ENCODE measurements at regions not wholly inside any gene's neighbourhood (a gene's known extent, or its start where the extent isn't known, plus 50 kb on each side); places are given as distances from the start of the nearest gene placed in this dataset.

DNA sequence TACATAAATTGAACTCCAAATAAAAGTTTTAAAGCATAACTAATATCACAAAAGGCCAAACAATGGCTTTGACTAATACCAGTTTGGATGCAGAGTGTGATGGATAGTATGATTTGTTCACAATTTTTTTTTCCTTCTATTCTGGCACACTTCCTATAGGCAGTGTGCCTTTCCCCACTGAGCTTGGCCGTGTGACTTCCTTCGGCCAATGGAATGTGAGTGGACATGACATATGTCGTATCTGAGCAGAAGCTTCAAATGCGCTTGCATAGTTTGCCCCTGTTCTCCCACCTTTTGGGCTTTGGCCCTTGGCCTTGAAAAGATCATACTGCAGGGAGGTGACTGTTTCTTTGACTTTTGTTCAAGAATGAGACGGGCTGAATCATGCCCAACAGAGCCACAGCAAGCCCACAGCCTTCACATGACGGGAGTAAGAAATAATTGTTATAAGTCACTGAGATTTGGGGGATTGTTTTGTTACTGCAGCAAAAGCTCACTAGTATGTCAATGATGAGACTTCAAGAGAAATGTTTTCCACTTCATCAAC, 279.9 kb upstream of the NEBL start:
- DNase-seq (ENCODE audit: extremely low read depth in 1 of 2, low read depth in 1 of 2), result no peak

DNA sequence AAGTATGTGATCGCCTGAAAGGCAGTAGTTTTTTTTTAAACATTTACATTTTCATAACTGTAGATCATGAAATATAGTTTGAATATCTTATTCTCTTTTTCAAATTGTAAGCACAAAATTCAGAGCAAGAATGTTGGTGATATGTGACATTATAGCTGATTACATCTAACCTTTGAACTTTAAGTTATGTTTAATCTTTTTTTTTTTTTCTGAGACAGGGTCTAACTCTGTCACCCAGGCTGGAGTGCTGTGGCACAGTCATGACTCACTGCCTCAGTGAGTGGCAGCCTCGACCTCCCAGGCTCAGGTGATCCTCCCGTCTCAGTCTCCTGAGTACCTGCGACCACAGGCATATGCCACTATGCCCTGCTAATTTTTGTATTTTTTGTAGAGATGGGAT, 278.7 kb upstream of the NEBL start:
- DNase-seq (ENCODE audit: extremely low read depth in 1 of 2, low read depth in 1 of 2), result no peak

- DNase-seq (ENCODE audit: extremely low read depth in 1 of 2, low read depth in 1 of 2), result no peak
These were observed 277.8 kb upstream of the NEBL start for GRCh38 chr10:21174715-21175495.

DNA sequence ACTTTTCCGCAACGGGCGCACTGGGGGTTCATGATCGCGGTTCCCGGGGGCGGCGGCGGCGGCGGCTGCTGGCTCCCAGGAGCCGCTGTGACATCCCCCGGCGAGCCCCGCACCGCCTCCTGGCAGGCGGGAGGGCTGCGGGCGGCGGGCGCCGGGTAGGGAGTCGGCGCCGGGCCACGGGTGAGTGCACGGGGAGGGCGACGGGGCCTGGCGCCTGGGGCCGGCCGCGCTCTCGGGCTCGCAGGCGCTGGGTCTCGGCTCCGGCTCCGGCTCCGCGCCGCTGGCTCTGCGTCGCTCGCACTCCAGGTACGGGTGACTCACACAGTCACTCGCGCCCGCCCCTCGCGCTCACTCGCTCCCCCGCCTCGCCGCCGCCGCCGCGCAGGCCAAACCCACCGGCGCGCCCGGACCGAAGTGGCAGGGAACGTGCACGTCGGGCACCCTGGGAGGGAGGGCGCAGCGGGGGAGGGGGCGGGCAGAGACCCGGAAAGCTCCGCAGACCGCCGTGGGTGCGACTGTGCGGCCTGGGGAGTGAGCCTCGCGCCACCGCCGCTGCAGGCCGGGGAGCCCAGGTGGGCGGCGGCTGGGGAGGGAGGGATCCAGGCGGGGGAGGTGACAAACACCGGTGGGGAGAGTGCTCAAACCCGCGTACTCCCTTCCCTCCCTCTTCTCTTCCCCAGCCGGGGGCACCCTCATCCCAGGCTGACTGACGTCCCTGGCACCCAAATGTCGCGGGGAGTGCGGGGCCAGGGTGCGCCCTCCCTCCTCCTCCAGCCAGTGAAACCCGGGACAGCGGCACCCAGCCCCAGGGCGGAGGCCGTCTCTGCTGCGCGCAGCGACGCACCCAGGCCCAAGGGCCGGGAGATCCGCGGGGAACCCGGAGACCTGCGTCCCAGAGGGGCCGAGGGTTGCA, 276.9 kb upstream of the NEBL start:
- DNase-seq (ENCODE audit: extremely low read depth in 1 of 2, low read depth in 1 of 2), result peak; percentile 20 to 32

- DNase-seq (ENCODE audit: extremely low read depth in 1 of 2, low read depth in 1 of 2), result no peak
These were observed 276.1 kb upstream of the NEBL start for GRCh38 chr10:21172930-21173801.

- no peak for DNase-seq (ENCODE audit: extremely low read depth in 1 of 2, low read depth in 1 of 2)
These were observed 275.4 kb upstream of the NEBL start for GRCh38 chr10:21172542-21172929.

DNA sequence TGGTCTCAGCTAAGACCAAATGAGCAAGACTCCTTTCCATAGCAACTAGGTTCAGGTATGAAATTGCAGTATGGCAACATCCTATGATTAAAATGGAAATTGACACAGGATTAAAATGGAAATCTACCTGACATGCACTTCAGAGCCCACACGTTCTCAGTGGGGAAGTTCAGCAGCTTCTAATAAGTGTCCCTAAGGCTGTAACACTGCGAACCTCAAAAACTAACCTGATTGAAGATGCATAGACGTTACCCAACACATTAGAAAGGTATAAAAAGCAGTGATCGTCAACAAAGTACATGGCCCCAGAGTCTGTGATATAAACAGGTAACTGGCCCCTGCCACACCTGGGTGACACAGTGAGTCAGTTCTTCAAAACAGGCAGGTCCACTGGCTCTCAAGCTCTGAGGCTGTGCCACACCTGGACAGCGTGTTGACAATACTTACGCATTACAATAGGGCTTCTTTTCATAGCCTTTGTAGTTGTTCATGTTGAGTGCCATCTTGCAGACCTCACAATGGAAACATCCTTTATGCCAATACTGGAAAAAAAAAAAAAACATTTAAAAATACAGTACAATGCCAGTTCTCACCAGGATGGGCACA, 274.9 kb upstream of the NEBL start:
- no peak for DNase-seq (ENCODE audit: extremely low read depth in 1 of 2, low read depth in 1 of 2)

GRCh38 chr10:21171197-21171935, 274.3 kb upstream of the NEBL start:
- DNase-seq (ENCODE audit: extremely low read depth in 1 of 2, low read depth in 1 of 2), result no peak

DNA sequence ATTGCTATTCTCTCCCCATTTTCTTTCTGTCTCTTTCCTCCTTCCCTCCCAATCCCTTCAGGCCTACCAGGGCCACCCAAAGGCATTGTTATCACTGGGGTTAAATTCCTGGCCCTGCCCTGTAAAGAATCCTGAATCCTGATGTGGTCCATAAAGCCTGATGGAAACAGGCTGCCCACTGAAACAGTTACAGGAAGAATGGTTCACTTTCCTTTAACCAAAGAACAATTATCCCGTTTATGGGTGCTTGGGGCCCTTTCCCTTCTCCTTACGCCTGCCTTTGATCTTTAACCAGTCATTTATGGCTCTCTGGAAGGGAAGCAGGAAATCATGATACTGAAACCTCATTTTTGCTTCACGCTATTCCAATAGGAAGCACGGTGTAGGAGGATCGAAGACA, 273.1 kb upstream of the NEBL start:
- no peak for DNase-seq (ENCODE audit: extremely low read depth in 1 of 2, low read depth in 1 of 2)

DNA sequence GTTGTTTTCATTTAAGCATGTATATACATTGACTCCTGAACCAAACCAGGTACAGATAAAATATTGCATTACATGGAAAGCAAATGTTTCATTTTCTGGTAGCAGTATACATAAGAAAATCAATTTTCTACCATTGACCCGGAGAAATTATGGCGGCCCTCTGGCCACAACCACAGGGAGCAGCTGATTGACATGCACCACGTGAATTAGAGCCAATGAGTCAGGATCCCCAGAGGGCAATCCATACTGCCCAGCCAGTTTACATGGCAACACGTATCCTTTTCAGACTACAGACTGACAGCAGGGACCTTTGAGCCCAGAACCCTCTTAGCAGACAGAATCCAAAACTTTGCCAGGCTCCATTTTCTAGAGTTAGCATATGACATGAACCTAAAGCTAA, 272.2 kb upstream of the NEBL start:
- no peak for DNase-seq (ENCODE audit: extremely low read depth in 1 of 2, low read depth in 1 of 2)

GRCh38 chr10:21167288-21168010, 270.3 kb upstream of the NEBL start:
- DNase-seq (ENCODE audit: extremely low read depth in 1 of 2, low read depth in 1 of 2), result no peak

DNA sequence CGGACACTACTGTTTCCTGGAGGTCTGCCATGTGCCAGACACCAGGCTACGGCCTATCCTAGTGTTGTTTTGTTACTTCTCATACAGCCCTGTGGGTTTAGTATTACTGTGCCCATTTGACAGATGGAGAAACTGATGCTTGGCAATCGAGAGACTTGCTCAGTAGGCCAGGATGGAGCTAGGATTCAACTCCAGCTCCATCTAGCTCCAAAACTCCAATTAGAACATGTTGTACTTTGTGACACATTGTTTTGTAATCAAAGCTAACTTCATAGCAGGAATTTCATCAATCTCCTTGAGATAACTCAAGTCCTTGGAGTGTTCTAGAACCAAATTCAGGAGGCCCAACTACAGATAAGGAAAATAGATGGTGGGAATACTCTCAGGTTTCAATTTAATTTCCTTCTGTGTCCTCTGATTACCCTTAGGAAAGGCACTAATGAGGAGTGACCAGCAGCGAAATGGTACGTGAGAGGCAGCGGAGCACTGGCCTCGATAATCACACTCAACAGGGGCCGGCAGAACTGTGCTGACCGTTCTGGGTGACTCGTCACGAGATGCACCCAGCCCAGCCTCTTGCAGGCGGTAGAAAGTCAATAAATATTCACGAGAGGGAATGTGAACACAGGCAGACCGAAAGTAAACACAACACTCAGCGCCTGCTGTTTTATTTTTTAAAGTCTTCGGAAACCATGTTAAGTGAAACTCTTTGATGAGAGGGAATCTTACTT, 269.6 kb upstream of the NEBL start:
- DNase-seq (ENCODE audit: extremely low read depth in 1 of 2, low read depth in 1 of 2), result no peak

GRCh38 chr10:21165489-21165888, 268.4 kb upstream of the NEBL start:
- no peak for DNase-seq (ENCODE audit: extremely low read depth in 1 of 2, low read depth in 1 of 2)

- DNase-seq (ENCODE audit: extremely low read depth in 1 of 2, low read depth in 1 of 2), result no peak
These were observed 267.6 kb upstream of the NEBL start for GRCh38 chr10:21164687-21165086.

DNA sequence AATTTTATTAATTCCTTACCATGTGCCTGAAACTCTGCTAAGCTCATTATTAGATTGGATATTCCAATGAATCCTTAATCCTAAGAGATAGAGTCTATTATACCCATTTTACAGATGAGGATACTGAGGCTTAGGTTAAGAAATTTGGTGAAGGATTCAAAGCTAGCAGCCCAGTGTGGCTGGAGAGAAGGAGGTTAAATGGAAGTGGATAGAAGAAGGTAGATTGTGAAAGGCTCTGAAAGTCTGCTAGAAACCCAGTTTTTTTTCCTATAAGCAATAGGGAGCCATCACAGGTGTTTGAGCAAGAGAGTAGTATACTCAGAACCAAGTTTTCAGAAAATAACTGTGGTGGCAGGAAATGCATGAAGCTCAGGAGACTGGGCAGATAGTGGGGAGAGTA, 265.8 kb upstream of the NEBL start:
- DNase-seq (ENCODE audit: extremely low read depth in 1 of 2, low read depth in 1 of 2), result no peak

DNA sequence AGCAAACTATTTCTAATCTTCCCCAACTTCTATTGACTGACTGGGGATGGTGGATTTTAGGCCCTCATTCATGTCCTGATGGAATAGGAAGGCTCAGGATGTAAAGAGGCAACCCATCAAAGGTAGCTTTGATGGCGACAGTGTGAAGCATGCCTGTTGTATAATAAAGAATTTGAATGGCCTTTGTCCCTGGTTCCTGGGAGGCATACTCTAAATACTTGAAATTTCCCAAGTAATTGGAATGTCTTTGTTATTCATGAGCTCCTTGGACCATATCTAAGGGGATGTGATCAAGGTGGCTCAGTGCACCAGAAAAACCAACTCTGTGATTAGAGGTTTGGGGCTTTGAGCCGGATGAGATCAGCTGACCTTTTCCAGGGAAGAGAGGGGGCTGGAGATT, 264.5 kb upstream of the NEBL start:
- DNase-seq (ENCODE audit: extremely low read depth in 1 of 2, low read depth in 1 of 2), result no peak

DNA sequence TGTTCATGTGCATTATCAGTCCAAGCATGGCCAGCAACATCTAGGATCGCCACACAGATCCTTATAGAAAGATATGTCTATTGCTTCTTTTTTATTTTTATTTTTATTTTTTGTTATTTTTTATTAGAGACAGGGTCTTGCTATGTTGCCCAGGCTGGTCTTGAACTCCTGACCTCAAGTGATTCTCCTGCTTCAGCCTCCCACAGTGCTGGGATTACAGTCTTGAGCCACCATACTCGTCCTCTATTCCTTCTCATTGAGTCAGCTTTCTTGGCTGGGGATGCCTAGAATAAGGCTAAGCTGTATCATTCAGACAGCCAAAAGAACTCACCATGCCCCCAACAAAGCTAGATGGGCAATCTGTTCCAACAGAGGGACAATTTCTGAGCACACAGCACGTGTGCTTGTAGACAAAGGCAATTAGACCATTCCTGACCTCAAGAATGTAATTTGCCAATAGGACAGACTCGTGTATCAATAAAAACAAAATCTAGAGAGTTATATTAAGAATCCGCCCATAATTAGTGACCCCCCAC, 264.0 kb upstream of the NEBL start:
- DNase-seq (ENCODE audit: extremely low read depth in 1 of 2, low read depth in 1 of 2), result no peak

GRCh38 chr10:21160116-21160515, 263.0 kb upstream of the NEBL start:
- DNase-seq (ENCODE audit: extremely low read depth in 1 of 2, low read depth in 1 of 2), result no peak

Data from stimulated activated CD8-positive, alpha-beta memory T cell treated with anti-CD3 and anti-CD28 coated beads, Interleukin-7, amount 100 ng/mL, for 48 hours (primary cell).